ENCODE measurements at regions not wholly inside any gene's neighbourhood (a gene's known extent, or its start where the extent isn't known, plus 50 kb on each side); places are given as distances from the start of the nearest gene placed in this dataset.

DNA sequence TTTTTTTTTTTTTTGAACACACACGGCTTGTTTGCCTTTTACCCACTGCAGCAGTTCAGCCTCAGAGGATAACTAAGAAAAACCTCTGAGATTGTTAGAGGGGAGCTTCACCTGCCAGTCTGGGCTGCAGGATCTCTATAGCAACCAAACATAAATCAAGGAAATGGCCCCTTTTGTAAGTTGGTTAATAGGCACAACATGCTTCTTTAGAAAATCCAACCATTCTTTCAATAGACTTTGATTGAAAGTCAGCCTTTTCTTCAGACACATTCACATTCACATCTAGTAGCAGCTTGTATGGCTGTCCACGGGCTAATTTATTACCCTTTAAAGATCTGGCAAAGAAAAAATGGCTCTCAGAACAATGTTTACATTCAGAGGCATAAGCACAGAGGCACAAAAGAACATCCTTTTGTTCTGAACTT, 136.6 kb upstream of the RARB start:
- H3K27ac ChIP-seq (ENCODE audit: low read depth, low read length), result no peak overlapping the region
- no peaks in the 10 kb centered on the region for H3K4me1 ChIP-seq (ENCODE audit: insufficient read depth, low read length)
- no peaks in the 10 kb centered on the region for H4K20me1 ChIP-seq (ENCODE audit: insufficient read depth, low read length)
- H3K27me3 ChIP-seq (ENCODE audit: insufficient read depth, low read length), result no peaks in the 10 kb centered on the region
- H3K36me3 ChIP-seq (ENCODE audit: insufficient read depth, low read length), result no peaks in the 10 kb centered on the region
- no peak overlapping the region for H3K4me2 ChIP-seq (ENCODE audit: insufficient read depth, low read length)
- H2AFZ ChIP-seq (ENCODE audit: low read length), result no peak overlapping the region
- H3K4me3 ChIP-seq (ENCODE audit: insufficient read depth, low read length), result no peak overlapping the region
- no peaks in the 10 kb centered on the region for H3K9me3 ChIP-seq (ENCODE audit: low read depth, low read length)
- TF ChIP-seq, protein P1, sequence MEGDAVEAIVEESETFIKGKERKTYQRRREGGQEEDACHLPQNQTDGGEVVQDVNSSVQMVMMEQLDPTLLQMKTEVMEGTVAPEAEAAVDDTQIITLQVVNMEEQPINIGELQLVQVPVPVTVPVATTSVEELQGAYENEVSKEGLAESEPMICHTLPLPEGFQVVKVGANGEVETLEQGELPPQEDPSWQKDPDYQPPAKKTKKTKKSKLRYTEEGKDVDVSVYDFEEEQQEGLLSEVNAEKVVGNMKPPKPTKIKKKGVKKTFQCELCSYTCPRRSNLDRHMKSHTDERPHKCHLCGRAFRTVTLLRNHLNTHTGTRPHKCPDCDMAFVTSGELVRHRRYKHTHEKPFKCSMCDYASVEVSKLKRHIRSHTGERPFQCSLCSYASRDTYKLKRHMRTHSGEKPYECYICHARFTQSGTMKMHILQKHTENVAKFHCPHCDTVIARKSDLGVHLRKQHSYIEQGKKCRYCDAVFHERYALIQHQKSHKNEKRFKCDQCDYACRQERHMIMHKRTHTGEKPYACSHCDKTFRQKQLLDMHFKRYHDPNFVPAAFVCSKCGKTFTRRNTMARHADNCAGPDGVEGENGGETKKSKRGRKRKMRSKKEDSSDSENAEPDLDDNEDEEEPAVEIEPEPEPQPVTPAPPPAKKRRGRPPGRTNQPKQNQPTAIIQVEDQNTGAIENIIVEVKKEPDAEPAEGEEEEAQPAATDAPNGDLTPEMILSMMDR (IDR thresholded peaks at IDR 0.05; ENCODE audit: extremely low read depth, low read depth, low read length), result no peak
- H3K79me2 ChIP-seq (ENCODE audit: insufficient read depth, low read length), result no peaks in the 10 kb centered on the region
- no peak for DNase-seq (ENCODE audit: insufficient read length, low spot score, missing footprints)

DNA sequence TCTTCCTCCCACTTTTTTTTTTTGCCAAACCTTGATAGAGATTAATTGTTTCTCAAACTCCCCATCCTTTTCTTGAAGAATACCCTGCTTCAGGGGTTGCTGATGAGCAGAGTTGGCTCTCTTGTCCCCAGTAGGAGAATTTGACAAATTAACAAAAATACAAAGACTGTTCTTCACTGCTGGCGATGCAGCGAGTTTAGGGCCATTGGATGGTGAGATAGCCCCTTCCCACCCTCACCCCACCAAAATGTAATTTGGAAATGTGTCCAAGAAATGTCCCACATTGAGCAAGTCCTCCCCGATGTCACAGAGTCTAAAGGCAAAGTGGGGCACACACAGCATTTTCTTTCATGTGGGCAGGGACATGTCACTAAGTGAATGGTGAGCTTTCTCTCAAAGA, 136.0 kb upstream of the RARB start:
- no peaks in the 10 kb centered on the region for H3K9me3 ChIP-seq (ENCODE audit: low read depth, low read length)
- TF ChIP-seq, protein P1 (IDR thresholded peaks at IDR 0.05; ENCODE audit: extremely low read depth, low read depth, low read length), result no peak

DNA sequence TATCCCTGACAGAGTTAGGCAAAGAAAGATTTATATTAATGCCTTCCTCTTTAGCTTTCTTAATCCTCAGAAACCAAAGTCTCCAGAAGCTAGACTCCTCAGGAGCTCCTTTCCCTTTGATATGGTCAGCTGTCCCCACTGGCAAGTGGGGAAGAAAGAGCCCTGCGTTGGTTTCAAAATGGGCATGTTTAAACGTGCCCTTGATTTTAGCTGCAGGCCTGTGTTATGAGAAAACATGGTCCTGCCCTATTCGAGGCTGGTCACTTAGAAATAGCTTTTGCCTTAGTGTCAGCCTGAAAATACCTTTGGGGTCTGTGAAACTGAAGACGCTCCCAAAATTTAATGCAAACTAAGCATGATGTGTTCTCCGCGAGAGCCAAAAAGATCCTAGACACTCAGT, 135.5 kb upstream of the RARB start:
- H3K4me3 ChIP-seq (ENCODE audit: insufficient read depth, low read length), result no peak overlapping the region
- H3K9me3 ChIP-seq (ENCODE audit: low read depth, low read length), result no peaks in the 10 kb centered on the region
- H3K79me2 ChIP-seq (ENCODE audit: insufficient read depth, low read length), result no peaks in the 10 kb centered on the region
- no peak overlapping the region for H2AFZ ChIP-seq (ENCODE audit: low read length)
- no peak overlapping the region for H3K27ac ChIP-seq (ENCODE audit: low read depth, low read length)
- no peak for DNase-seq (ENCODE audit: insufficient read length, low spot score, missing footprints)
- no peaks in the 10 kb centered on the region for H3K4me1 ChIP-seq (ENCODE audit: insufficient read depth, low read length)
- H3K4me2 ChIP-seq (ENCODE audit: insufficient read depth, low read length), result no peak overlapping the region
- H4K20me1 ChIP-seq (ENCODE audit: insufficient read depth, low read length), result no peaks in the 10 kb centered on the region
- TF ChIP-seq, protein P1 (IDR thresholded peaks at IDR 0.05; ENCODE audit: extremely low read depth, low read depth, low read length), result no peak
- H3K27me3 ChIP-seq (ENCODE audit: insufficient read depth, low read length), result no peaks in the 10 kb centered on the region
- H3K36me3 ChIP-seq (ENCODE audit: insufficient read depth, low read length), result no peaks in the 10 kb centered on the region

More for the DNA sequence above, 136.0 kb upstream of the RARB start:
- no peak overlapping the region for H2AFZ ChIP-seq (ENCODE audit: low read length)
- DNase-seq (ENCODE audit: insufficient read length, low spot score, missing footprints), result no peak
- no peaks in the 10 kb centered on the region for H3K4me1 ChIP-seq (ENCODE audit: insufficient read depth, low read length)
- H3K79me2 ChIP-seq (ENCODE audit: insufficient read depth, low read length), result no peaks in the 10 kb centered on the region
- H3K36me3 ChIP-seq (ENCODE audit: insufficient read depth, low read length), result no peaks in the 10 kb centered on the region
- H3K4me2 ChIP-seq (ENCODE audit: insufficient read depth, low read length), result no peak overlapping the region
- H3K27ac ChIP-seq (ENCODE audit: low read depth, low read length), result no peak overlapping the region
- H4K20me1 ChIP-seq (ENCODE audit: insufficient read depth, low read length), result no peaks in the 10 kb centered on the region
- H3K27me3 ChIP-seq (ENCODE audit: insufficient read depth, low read length), result no peaks in the 10 kb centered on the region
- no peak overlapping the region for H3K4me3 ChIP-seq (ENCODE audit: insufficient read depth, low read length)

DNA sequence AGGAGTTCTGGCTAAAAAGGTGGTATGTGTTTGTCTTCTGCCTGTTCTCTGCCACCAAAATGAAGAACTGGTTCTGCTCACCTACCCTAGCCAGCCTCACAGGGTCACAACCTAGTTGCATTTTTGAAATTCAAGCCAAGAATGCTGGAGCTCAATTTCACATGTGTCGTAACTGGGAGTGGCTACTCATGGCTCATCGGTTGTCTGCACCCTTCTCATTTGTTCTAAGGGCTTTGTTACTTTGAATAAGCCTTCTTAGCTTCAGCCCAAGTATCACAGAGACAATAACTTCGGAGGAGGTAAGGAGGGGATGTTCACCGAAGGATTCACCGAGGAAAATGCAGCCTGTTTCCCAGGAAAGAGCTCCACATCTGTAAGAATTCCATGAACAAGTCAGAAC, 134.3 kb upstream of the RARB start:
- Histone ChIP-seq H3K27me3 (ENCODE audit: insufficient read depth, low read length) (no peaks in the 10 kb centered on the region), H4K20me1 (ENCODE audit: insufficient read depth, low read length) (no peaks in the 10 kb centered on the region), H3K4me2 (ENCODE audit: insufficient read depth, low read length) (no peak overlapping the region), H3K36me3 (ENCODE audit: insufficient read depth, low read length) (no peaks in the 10 kb centered on the region), H3K4me1 (ENCODE audit: insufficient read depth, low read length) (no peaks in the 10 kb centered on the region), H2AFZ (ENCODE audit: low read length) (no peak overlapping the region), H3K27ac (ENCODE audit: low read depth, low read length) (no peak overlapping the region), H3K79me2 (ENCODE audit: insufficient read depth, low read length) (no peaks in the 10 kb centered on the region), H3K4me3 (ENCODE audit: insufficient read depth, low read length) (no peak overlapping the region), H3K9me3 (ENCODE audit: low read depth, low read length) (no peaks in the 10 kb centered on the region)
- TF ChIP-seq, protein P1 (IDR thresholded peaks at IDR 0.05; ENCODE audit: extremely low read depth, low read depth, low read length), result no peak
- no peak for DNase-seq (ENCODE audit: insufficient read length, low spot score, missing footprints)
